ENCODE measurements at regions not wholly inside any gene's neighbourhood (a gene's known extent, or its start where the extent isn't known, plus 50 kb on each side); places are given as distances from the start of the nearest gene placed in this dataset.
A peak's percentile ranks its signal among the peaks of the same experiment; 100 is the strongest.
"Not testable (repeated sequence)": the region's sequence is repeated elsewhere in the genome, so short reads cannot be mapped to it uniquely, and the experiment has no call there.

DNA sequence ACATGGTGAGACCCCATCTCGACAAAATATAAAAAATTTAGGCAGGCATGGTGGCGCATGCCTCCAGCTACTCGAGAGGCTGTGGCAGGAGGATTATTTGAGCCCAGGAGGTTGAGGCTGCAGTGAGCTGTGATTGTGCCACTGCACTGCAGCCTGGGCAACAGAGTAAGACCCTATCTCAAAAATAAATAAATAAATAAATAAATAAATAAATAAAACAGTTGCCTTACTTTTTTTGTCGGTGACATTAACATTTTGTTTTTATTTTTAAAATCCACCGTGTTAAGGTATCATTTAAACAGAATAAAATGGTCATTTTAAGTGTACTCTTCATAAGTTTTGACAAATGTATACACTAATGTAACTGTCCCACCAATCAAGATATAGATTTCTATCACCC lies 57.0 kb downstream of the RASL11A start:
- no peak for DNase-seq (ENCODE audit: low spot score)

DNA sequence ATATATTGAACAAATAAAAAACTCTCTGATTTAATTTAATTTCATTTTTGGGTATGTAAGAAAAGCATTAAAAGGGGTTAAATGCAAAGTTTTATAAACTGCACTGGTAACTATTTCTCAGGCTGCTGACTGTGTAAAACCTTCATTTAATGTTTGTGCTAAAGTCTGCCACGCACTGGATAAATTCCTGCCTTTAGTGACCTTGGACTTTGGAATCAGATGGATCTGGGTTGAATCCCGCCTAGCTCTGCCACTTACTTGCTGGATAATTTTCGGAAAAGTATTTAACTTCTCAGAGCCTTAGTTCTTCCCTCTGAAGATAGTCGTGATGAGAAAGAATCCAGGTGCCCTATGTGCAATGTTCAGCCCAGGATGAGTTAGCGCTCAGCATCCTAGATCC lies 58.6 kb downstream of the RASL11A start:
- DNase-seq (ENCODE audit: low spot score), result no peak

DNA sequence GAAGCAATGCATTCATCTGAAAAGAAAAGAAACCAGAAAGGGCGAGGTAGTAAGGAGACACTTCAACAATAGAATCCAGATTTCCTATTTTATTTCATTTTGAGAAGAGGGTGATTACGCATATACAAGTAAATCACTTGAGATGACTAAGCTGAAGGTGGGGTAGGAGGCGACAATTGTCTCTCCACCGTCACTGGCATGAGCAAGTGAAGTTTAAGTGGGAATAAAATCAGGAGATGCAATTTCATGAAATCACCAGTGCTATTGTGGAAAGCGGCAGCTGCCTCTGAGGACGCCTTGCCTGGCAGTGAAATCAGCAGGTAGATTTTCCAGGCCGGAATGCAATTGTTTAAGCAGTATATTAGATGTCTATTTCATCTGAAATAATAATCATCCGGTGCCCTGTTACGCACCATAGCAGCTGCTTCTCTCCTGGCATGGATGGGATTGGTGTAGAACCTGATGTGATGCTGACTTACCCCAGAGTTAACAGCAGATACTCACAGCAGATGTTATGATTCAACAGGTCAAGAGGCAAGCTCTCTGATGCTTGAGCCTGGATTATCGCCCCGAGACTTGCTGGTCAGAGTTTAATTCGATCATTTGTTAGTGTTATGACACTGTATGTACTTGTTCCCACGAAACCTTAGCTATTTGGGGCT lies 64.3 kb downstream of the RASL11A start:
- no peak for DNase-seq (ENCODE audit: low spot score)

DNA sequence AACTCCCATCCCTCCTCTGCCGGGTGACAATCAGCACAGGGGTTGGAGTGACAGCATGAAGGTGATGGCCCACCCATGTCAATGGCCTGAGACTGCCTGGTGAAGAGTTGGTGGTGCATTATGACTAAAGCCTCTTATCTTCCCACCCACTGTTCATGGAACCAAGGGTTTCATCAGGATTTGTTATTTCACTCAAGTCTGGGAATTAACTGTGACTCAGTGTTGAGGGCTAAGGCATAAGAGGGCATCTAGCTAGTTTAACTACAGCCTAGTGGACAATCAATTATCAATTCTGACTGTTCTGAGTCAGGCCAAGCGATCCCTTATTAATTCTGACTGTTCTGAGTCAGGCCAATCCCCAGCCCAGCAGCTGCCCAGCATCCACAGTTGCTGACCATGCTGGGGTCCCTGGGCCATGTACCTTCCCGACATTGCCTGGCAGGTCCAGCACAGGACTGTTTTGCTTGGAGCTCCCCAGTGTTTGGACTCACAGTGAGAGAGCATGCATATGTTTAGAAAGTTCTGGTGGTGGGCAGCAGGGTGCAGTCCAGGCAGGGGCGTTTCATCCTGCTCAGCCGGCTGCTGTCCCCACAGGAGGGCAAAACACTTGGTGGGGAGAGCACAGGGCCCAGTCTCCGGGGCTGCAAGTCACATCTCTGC lies 65.5 kb downstream of the RASL11A start:
- DNase-seq (ENCODE audit: low spot score), result no peak

DNA sequence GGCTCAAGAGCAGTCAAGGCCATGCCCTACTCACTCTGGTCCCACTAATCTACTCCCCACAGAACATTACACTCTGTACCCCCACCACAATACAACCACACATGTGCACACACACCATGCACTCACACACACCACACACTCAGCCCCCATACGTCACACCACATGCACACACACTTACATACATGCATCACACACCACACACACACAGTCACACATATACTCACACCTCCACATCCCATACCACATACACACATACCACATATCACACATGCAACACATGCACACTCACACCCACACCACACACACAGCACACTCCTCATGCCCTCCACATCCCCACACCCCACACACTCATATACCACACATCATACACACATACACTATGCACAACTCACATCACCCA lies 67.6 kb downstream of the RASL11A start:
- DNase-seq (ENCODE audit: low spot score), result no peak

DNA sequence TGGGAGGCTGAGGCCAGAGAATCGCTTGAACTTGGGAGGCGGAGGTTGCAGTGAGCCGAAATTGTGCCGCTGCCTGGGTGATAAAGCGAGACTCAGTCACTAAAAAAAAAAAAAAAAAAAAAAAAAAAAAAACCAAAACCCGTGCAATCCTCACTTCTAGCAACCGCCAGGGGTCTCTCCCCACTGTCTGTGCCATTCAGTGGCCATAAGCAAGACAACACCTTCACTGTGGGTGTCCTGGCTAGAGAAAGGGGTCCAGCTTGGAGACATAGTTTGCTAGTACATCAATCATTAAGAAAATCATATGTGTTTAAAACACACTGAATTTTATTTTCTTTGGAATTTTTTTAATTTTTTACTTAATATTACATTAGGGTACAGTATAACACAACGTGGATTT lies 68.2 kb downstream of the RASL11A start:
- DNase-seq (ENCODE audit: low spot score), result no peak

DNA sequence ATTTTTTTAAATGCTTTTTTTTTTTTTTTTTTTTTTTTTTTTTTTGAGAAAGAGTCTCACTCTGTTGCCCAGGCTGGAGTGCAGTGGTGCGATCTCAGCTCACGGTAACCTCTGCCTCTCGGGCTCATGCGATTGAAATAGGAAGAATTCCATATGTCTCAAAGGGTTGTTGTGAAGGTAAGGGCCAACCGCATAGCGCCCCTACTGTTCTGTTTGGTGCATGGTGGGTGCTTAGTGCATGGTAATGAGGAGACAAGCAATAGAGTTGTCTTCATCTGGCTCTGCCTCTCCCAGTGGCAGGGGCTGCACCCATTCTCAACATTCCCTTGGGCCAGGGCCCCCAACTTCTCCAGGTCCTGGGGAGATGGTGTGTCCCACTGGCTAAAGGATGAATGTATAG lies 68.7 kb downstream of the RASL11A start:
- no peak for DNase-seq (ENCODE audit: low spot score)

DNA sequence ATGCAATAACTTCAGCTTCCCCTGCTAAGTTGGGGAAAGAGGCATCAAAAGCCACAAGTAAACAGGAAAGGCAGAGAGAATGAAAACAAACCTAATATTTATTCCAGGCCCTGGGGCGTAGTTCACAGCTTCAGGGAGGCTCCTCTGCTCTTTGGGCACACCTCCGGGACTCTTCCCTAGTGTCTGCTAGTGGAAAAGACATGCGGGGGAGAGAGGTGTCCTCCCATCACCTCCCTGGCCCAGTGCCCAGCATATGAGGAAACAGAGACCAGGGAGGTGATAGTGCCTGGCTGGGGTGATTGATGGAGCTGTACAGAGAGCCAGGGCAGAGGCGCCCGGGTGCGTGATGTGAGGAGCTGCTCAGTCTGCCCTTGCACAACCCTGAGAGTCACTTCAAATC lies 71.0 kb downstream of the RASL11A start:
- no peak for DNase-seq (ENCODE audit: low spot score)

DNA sequence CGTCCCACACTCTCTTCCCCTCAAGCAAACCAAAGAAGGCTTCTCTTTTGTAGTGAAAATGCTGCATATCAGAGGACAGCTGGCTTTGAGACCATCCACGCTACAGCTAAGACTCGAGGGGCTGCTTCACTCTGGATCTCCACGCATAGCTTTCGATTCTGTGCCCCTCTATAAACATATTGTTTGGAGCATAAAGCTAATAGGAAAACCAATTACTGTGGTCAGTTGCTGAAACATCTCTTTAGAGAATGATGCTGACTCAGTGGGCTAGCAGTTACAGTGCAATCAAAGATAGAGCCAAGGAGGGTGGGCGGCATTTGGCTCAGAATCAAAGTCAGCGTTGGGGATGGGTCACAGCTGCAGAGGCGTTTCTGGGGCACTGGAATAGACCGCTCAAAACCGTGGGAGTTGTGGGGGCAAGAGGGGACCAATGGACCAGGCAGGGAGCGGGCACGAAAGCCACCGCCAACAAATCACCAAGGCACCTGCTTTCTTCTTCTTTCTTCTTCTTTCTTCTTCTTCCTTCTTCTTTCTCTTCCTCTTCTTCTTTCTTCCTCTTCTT lies 76.7 kb downstream of the RASL11A start:
- no peak for DNase-seq (ENCODE audit: low spot score)

DNA sequence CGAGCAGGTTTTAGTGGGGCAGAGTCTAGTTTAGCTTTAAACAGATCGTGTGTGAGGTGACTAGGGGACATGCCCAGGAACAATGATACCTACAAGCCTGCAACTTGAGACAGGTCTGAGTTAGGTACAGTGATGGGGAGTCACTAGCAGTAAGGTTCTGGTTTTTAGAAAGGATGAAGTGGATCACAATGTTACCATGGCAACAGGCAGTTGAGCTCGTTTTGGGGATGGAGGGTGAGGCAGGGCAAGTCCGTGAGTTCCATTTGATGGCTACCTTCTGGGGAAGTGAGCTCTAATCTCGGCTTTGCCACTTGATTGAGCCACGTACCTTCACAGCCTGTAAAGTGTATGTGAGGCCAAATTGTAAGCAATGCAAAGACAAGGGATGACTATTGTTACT lies 76.0 kb upstream of the GTF3A start:
- DNase-seq (ENCODE audit: low spot score), result no peak

DNA sequence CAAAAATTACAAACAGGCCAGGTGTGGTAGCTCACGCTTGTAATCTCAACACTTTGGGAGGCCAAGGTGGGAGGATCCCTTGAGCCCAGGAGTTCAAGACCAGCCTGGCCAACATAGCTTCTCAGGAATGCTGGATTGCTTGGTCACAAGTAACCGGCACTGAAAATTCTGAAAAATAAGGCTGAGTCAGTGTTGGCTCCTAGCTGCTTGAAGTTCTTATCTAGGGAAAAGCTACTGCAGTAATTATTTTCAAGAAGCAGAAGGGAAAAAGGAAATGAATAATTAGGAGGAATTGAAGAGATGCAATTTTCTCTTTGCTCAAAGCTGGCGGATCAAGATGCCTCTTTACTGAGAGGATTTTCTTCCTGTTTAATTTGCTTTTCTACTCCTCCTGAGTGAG lies 75.0 kb upstream of the GTF3A start:
- DNase-seq (ENCODE audit: low spot score), result no peak

DNA sequence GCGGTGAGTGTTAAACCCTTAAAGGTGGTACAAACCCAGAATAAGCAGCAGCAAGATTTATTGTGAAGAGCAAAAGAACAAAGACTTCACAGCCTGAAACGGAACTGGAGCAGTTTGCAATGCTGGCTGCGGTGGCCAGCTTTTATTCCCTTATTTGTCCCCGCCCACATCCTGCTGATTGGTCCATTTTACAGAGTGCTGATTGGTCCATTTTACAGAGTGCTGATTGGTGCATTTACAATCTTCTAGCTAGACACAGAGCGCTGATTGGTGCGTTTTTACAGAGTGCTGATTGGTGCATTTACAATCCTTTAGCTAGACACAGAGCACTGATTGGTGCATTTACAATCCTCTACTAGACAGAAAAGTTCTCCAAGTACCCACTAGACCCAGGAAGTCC lies 73.6 kb upstream of the GTF3A start:
- not testable (repeated sequence) for DNase-seq (ENCODE audit: low spot score)

DNA sequence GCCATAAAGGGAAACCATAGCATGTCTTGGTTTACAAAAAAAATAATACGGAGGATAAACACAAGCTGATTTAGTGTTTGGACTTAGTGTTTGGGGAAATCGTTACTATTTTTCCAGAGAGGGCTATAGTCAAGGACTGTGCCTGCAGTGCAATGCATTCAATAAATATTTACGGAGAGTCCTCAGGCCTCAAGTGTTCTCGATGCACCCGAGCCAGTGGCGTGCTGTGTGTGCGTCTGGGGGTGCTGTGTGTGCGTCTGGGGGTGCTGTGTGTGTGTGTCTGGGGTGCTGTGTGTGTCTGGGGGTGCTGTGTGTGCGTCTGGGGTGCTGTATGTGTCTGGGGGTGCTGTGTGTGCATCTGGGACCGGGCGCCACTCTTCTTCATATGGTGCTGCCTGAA lies 71.7 kb upstream of the GTF3A start:
- DNase-seq (ENCODE audit: low spot score), result no peak

DNA sequence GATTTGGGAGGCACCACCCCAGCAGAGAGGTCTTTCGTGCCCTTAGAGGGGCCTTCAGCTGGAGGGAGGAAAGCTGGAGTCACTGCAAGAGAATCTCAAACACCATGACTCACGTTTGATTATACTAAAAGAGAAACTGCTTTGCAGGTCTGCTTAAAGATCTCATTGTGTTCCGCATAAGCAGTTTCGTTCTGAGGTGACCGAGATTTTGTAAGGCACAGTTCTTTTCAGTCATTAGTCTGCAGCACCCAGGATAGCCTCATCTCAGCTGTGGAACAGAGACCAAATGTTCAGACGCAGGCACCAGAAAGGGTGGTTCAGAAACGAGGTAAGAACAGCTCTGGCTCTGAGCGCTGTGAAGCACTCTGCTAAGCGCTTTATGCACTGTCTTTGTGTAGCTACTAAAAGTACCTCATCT lies 71.2 kb upstream of the GTF3A start:
- DNase-seq (ENCODE audit: low spot score), result no peak

DNA sequence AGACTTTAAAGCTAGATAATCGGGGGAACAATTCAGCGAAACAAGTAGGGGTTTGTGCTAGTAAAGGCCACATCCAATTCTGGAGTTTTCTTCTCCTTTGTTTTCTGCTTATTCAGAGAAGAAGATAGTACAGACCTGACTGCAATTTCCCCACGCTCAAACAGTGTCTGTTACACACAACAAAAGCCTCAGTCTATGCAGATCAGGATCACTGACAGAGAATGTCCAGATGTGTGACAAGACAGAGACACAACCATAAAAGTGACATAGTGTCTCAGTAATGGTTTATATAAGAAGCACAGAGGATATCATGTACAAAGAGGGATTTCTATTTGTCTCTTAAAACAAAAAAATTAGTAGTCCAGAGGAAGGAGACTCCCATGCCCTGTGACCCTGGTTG lies 70.7 kb upstream of the GTF3A start:
- no peak for DNase-seq (ENCODE audit: low spot score)

DNA sequence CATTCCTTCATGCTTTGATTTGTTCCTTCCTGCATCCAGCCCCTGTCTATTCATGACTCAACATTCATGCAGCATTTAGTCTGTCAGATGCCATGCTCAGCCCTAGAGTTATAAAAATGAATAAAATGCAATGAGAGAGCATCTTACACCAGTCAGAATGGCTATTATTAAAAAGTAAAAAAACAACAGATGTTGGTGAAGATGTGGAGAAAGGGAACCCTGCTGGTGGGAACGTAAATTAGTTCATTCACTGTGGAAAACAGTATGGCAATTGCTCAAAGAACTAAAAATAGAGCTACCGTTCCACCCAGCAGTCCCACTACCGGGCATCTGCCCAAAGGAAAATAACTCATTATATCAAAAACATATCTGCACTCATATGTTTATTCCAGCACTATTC lies 70.0 kb upstream of the GTF3A start:
- no peak for DNase-seq (ENCODE audit: low spot score)

DNA sequence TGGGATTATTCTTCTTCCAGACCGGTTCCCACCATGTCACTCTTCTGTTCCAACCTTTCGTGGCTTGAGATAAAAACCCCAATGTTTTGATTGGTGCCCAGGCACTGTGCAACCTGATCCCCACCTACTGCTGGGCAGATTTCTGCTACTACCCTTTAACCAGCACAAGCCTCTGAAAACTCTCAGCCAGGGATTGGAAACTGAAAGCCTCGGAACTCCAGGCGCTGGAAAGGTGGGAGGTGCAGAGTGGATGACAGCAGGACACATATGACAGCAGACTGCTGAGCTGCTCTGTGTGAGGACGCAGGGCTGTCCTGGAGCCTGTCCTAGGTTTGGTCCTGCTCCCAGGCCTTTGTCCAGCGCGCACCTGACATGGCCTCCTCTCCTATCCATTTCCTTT lies 68.5 kb upstream of the GTF3A start:
- no peak for DNase-seq (ENCODE audit: low spot score)

DNA sequence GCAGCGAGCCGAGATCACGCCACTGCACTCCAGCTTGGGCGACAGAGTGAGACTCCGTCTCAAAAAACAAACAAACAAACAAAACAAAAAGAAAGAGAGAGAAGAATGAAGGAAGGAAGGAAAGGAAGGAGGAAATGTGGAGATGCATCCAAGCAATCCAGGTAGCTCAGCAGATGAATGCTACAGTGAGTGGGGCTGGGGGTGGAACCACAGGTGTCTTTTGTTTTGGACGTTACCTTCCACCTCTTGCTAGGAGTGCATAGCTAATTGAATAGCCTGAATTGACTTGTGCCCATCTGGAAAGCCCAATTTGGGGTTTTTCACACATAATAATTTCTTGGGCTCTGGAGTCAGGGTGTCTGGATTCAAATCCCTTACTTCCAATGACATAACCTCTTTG lies 66.0 kb upstream of the GTF3A start:
- DNase-seq (ENCODE audit: low spot score), result no peak

DNA sequence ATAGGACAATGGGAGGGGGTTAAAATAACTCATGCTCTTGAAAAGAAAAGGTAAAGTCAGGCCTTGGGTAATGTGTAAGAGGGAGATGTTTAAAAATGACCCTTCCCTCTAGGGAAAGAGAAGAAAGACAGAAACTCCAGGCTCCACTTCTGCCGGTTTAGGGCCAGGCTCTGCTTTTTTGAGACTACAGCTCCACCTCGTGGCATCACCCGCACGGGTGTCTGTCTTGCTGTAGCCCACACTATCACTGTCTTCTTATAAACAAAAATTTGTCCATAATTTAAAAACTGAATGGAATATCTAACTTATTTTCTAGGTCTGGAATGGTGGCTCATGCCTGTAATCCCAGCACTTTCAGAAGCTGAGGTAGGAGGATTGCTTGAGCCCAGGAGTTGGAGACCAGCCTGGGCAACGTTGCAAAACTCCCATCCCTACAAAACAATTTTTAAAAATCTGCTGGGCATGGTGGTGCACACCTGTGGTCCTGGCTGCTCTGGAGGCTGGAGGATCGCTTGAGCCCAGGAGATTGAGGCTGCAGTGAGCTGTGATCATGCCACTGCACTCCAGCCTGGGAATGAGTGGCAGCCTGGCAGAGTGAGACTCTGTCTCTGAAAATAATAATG lies 65.1 kb upstream of the GTF3A start:
- peak; percentile 69 for DNase-seq (ENCODE audit: low spot score)

DNA sequence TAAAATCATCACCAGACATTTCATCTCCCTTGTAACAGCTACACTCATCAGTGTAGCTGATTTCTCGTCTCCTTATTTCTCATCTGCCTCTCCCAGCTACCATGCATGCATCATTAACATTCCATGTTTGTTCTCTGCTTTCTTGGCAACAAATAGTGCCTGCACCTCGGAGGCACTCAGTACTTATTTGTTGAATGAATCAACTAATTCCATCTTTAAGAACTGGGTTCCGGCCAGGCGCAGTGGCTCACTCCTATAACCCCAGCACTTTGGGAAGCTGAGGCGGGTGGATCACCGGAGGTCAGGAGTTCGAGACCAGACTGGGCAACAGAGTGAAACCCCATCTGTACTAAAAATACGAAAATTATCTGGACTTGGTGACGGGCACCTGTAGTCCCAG lies 63.9 kb upstream of the GTF3A start:
- DNase-seq (ENCODE audit: low spot score), result no peak

DNA sequence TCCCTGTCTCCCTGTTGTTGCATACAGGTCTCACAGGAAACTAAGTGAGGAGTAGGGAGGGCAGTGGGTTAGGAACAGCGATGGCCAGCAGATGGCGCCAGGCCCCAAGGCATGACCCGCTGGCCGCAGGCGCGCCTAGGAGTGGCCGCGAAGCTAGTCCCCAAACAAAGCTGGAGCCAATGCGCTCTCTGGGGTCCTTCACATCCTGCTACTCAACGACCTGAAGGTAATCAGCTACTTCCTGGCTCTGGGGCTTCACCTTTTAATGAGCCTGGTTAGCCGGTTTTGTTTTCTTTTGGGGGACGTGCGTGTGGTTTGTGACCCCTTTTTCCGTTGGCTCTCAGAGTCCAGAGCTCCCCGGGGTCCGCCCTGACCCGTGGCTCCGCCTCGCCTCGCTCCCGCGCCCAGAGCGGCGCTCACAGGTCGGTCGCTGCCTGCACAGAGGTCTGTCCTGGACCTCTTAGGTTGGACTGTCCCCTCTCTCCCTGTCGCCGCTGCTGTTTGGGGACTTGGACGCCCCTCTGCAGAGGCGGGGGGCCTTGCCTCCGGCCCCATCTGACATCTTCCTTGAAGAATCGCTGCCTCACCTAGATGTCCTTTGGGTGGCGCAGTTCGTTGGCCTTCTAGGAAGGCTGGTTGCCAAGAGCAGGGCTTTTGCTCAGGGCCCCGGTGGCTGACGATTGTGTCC lies 62.2 kb upstream of the GTF3A start:
- DNase-seq (ENCODE audit: low spot score), result peak; percentile 87

DNA sequence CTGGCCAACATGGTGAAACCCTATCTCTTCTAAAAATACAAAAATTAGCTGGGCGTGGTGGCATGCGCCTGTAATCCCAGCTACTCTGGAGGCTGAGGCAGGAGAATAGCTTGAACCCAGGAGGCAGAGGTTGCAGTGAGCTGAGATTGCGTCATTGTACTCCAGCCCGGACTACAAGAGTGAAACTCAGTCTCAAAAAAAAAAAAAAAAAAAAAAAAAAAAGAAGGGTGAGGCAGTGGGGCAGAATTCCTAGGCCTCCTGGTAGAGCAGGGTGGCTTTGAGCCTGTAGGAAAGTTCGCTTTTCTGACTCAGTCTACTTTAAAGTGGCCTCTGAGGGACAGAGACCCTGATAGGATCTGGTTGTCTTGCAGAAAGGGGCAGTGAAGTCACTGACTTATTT lies 60.8 kb upstream of the GTF3A start:
- not testable (repeated sequence) for DNase-seq (ENCODE audit: low spot score)

DNA sequence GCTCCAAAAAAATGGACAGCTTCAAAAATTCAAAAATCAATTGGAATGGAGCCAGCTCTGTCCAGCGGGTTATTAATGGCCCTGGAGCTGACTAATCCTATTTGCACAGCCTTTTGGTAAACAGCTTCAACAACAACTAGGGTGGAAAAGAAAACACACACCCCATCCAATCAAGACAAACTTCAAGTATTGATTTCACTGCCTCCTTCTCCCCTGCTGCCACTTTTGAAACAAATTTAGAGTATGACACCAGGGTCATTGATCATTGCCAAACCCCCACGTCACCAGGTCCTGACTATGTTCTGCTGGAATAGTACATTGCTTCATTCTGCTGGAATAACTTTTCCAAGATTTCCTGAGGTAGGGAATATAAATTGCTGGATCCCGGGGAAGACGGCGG lies 56.8 kb upstream of the GTF3A start:
- DNase-seq (ENCODE audit: low spot score), result no peak
